ENCODE measurements at regions not wholly inside any gene's neighbourhood (a gene's known extent, or its start where the extent isn't known, plus 50 kb on each side); places are given as distances from the start of the nearest gene placed in this dataset.

- no peak overlapping the region for H3K4me3 ChIP-seq (ENCODE audit: low read length)
- TF ChIP-seq CTCF (IDR thresholded peaks at IDR 0.05), result no peak
- Mint-ChIP-seq H3K4me1 (ENCODE audit: low read depth) (no peaks in the 10 kb centered on the region), H3K27me3 (peaks cover 34% of the 10 kb centered on the region), H3K27ac (no peak overlapping the region), H3K9me3 (no peaks in the 10 kb centered on the region), H3K36me3 (ENCODE audit: low read depth) (no peaks in the 10 kb centered on the region), H3K4me3 (no peak overlapping the region)
- no peaks in the 10 kb centered on the region for H3K4me1 ChIP-seq (ENCODE audit: insufficient read depth, low read length)
- ATAC-seq (ENCODE audit: poor library complexity), result no peak
- no peaks in the 10 kb centered on the region for H3K36me3 ChIP-seq (ENCODE audit: insufficient read depth, low read length)
- no peak overlapping the region for H3K27ac ChIP-seq (ENCODE audit: low read depth in 1 of 2, low read length in 2 of 2)
- intact Hi-C loops (cut with DNase I, micrococcal nuclease), result no loop called here
- POLR2A ChIA-PET, result no interaction called here
- peaks cover 0 to 8% of the 10 kb centered on the region in 2 experiments for H3K27me3 ChIP-seq (ENCODE audit: control insufficient read depth in 1 of 2, insufficient read depth in 2 of 2, low read length in 2 of 2)
- no peak for DNase-seq
- CTCF ChIA-PET, result no interaction called here
- H3K9me3 ChIP-seq (ENCODE audit: control insufficient read depth in 1 of 2, insufficient read depth in 1 of 2, low read length in 2 of 2), result no peaks in the 10 kb centered on the region
Measured at GRCh38 chr18:5646739-5647138, 102.9 kb upstream of the EPB41L3 start.

GRCh38 chr18:5643288-5643687 lies 99.5 kb upstream of the EPB41L3 start:
- CTCF ChIA-PET, result no interaction called here
- H3K27ac Mint-ChIP-seq, result no peak overlapping the region

GRCh38 chr18:5640939-5641338 lies 97.1 kb upstream of the EPB41L3 start:
- H3K9me3 Mint-ChIP-seq, result no peaks in the 10 kb centered on the region
- ChIA-PET POLR2A (no interaction called here), CTCF (no interaction called here)
- H3K27ac ChIP-seq (ENCODE audit: low read depth in 1 of 2, low read length in 2 of 2), result no peak overlapping the region
- H3K9me3 ChIP-seq (ENCODE audit: control insufficient read depth in 1 of 2, insufficient read depth in 1 of 2, low read length in 2 of 2), result no peaks in the 10 kb centered on the region
- no peak for TF ChIP-seq CTCF (IDR thresholded peaks at IDR 0.05)
- no peak for DNase-seq
- no peak overlapping the region for H3K27ac Mint-ChIP-seq
- intact Hi-C loops (cut with DNase I, micrococcal nuclease), result no loop called here
- no peak overlapping the region for H3K4me3 ChIP-seq (ENCODE audit: low read length)
- no peak for ATAC-seq (ENCODE audit: poor library complexity)
- H3K4me1 ChIP-seq (ENCODE audit: insufficient read depth, low read length), result no peaks in the 10 kb centered on the region
- H3K36me3 ChIP-seq (ENCODE audit: insufficient read depth, low read length), result no peaks in the 10 kb centered on the region
- H3K4me3 Mint-ChIP-seq, result no peak overlapping the region
- H3K27me3 Mint-ChIP-seq, result peaks cover 54% of the 10 kb centered on the region
- peaks cover 0 to 8% of the 10 kb centered on the region in 2 experiments for H3K27me3 ChIP-seq (ENCODE audit: control insufficient read depth in 1 of 2, insufficient read depth in 2 of 2, low read length in 2 of 2)
- H3K4me1 Mint-ChIP-seq (ENCODE audit: low read depth), result no peaks in the 10 kb centered on the region
- no peaks in the 10 kb centered on the region for H3K36me3 Mint-ChIP-seq (ENCODE audit: low read depth)

More at GRCh38 chr18:5643288-5643687, 99.5 kb upstream of the EPB41L3 start:
- H3K4me3 ChIP-seq (ENCODE audit: low read length), result no peak overlapping the region
- intact Hi-C loops (cut with DNase I, micrococcal nuclease), result no loop called here
- DNase-seq (no peak), ATAC-seq (ENCODE audit: poor library complexity) (no peak)
- H3K27me3 Mint-ChIP-seq, result peaks cover 42% of the 10 kb centered on the region
- H3K9me3 Mint-ChIP-seq, result no peaks in the 10 kb centered on the region
- H3K4me1 Mint-ChIP-seq (ENCODE audit: low read depth), result no peaks in the 10 kb centered on the region
- POLR2A ChIA-PET, result no interaction called here
- no peaks in the 10 kb centered on the region for H3K9me3 ChIP-seq (ENCODE audit: control insufficient read depth in 1 of 2, insufficient read depth in 1 of 2, low read length in 2 of 2)
- H3K27ac ChIP-seq (ENCODE audit: low read depth in 1 of 2, low read length in 2 of 2), result no peak overlapping the region
- no peak for TF ChIP-seq CTCF (IDR thresholded peaks at IDR 0.05)
- peaks cover 0 to 8% of the 10 kb centered on the region in 2 experiments for H3K27me3 ChIP-seq (ENCODE audit: control insufficient read depth in 1 of 2, insufficient read depth in 2 of 2, low read length in 2 of 2)
- no peak overlapping the region for H3K4me3 Mint-ChIP-seq
- no peaks in the 10 kb centered on the region for H3K36me3 ChIP-seq (ENCODE audit: insufficient read depth, low read length)
- H3K4me1 ChIP-seq (ENCODE audit: insufficient read depth, low read length), result no peaks in the 10 kb centered on the region
- no peaks in the 10 kb centered on the region for H3K36me3 Mint-ChIP-seq (ENCODE audit: low read depth)
